ENCODE measurements at regions not wholly inside any gene's neighbourhood (a gene's known extent, or its start where the extent isn't known, plus 50 kb on each side); places are given as distances from the start of the nearest gene placed in this dataset.

- TF ChIP-seq CTCF (IDR thresholded peaks at IDR 0.05): no peak
- no peak for TF ChIP-seq IRF1 (CRISPR knock-in tag; IDR thresholded peaks at IDR 0.05)
- no peak for TF ChIP-seq USF2 (CRISPR knock-in tag; IDR thresholded peaks at IDR 0.05)
- no peak for TF ChIP-seq MYBL2 (CRISPR knock-in tag; IDR thresholded peaks at IDR 0.05)
- no peak for TF ChIP-seq SP1 (CRISPR knock-in tag; conservative IDR thresholded peaks at IDR 0.05)
- TF ChIP-seq HMGXB4 (CRISPR knock-in tag; IDR thresholded peaks at IDR 0.05): no peak
- no peak for TF ChIP-seq USF1 (CRISPR knock-in tag; IDR thresholded peaks at IDR 0.05)
- TF ChIP-seq ARID4B (CRISPR knock-in tag; IDR thresholded peaks at IDR 0.05; ENCODE audit: borderline replicate concordance): no peak
- TF ChIP-seq ATF6 (CRISPR knock-in tag; IDR thresholded peaks at IDR 0.05): no peak
- TF ChIP-seq ERG (CRISPR knock-in tag; IDR thresholded peaks at IDR 0.05): no peak
- no peak for TF ChIP-seq FOXP1 (CRISPR knock-in tag; IDR thresholded peaks at IDR 0.05; ENCODE audit: borderline replicate concordance)
- TF ChIP-seq JUN (CRISPR knock-in tag; IDR thresholded peaks at IDR 0.05): no peak
- no peak for TF ChIP-seq ZNF281 (CRISPR knock-in tag; IDR thresholded peaks at IDR 0.05)
Measured at GRCh38 chr7:97513326-97513725, 218.6 kb upstream of the TAC1 start.

All from WTC11 (cell line).